HEK293 (cell line): ENCODE measurements at regions not wholly inside any gene's neighbourhood (a gene's known extent, or its start where the extent isn't known, plus 50 kb on each side); places are given as distances from the start of the nearest gene placed in this dataset.

Source experiments
- CTCF ChIA-PET: fragments of 350-600 bp; formaldehyde crosslinking; extraction: SDS; loops from one replicate; lab custom pipeline; 2021; ENCODE audit warnings: antibody characterized with exemption; lab: Yijun Ruan, JAX
- POLR2A ChIA-PET: fragments of 300-600 bp; formaldehyde crosslinking; extraction: SDS; loops from one replicate; lab custom pipeline; 2020; ENCODE audit warnings: antibody characterized with exemption, inconsistent platforms; lab: Yijun Ruan, JAX
- H3K27ac ChIP-seq: fragments of 200-500 bp; sonication (Bioruptor generic); 2 replicates; pipeline ENCODE4 v1.5.1; 2014; ENCODE audit warnings: low read depth, low read length, control low read depth, inconsistent platforms; ENCODE audit errors: extremely low read depth
- H3K36me3 ChIP-seq, 2 experiments: fragments of 200-500 bp in 1 of 2; sonication (Bioruptor generic) in 1 of 2; 1 replicate in 1 of 2; 2 replicates in 1 of 2; pipeline ENCODE4 v1.5.1; 2014 to 2017; ENCODE audit warnings: inconsistent platforms in 2 of 2, low read length in 2 of 2; ENCODE audit not compliant: control insufficient read depth in 2 of 2, insufficient read depth in 1 of 2
- H3K4me1 ChIP-seq: fragments of 200-500 bp; sonication (Bioruptor generic); 2 replicates; pipeline ENCODE4 v1.5.1; 2014; ENCODE audit warnings: mild to moderate bottlenecking, low read length, inconsistent platforms; ENCODE audit not compliant: control insufficient read depth, insufficient read depth
- H3K4me3 ChIP-seq: 2 replicates; pipeline ENCODE4 v1.5.1; 2011; ENCODE audit warnings: low read depth, mild to moderate bottlenecking, control low read depth, low read length, moderate library complexity
- H3K9me3 ChIP-seq: fragments of 200-500 bp; sonication (Bioruptor generic); 2 replicates; pipeline ENCODE4 v1.5.1; 2014; ENCODE audit warnings: low read depth, low read length, inconsistent platforms; ENCODE audit not compliant: control insufficient read depth, insufficient read depth
- FEZF1 ChIP-seq: fragments of 450-650 bp; formaldehyde crosslinking; IDR thresholded peaks from 2 replicates; pipeline ENCODE4 v1.5.1; 2016; ENCODE audit warnings: missing biosample characterization, missing genetic modification characterization
- HOXC10 ChIP-seq: sonication (generic); formaldehyde crosslinking; IDR thresholded peaks from 2 replicates; pipeline ENCODE4 v1.8.1; 2023; ENCODE audit warnings: mild to moderate bottlenecking, missing genetic modification reagents
- KLF1 ChIP-seq: fragments of 450-650 bp; formaldehyde crosslinking; IDR thresholded peaks from 2 replicates; pipeline ENCODE4 v1.5.1; 2016; ENCODE audit warnings: missing biosample characterization, missing genetic modification characterization
- KLF10 ChIP-seq: fragments of 450-650 bp; IDR thresholded peaks from 2 replicates; pipeline ENCODE4 v1.5.1; 2018; ENCODE audit warnings: missing biosample characterization, mild to moderate bottlenecking, missing genetic modification characterization
- REPIN1 ChIP-seq: fragments of 450-650 bp; formaldehyde crosslinking; IDR thresholded peaks from 2 replicates; pipeline ENCODE4 v1.5.1; 2017; ENCODE audit warnings: missing biosample characterization, missing genetic modification characterization, low read depth
- REST ChIP-seq: fragments of 450-650 bp; formaldehyde crosslinking; IDR thresholded peaks from 2 replicates; pipeline ENCODE4 v1.5.1; 2016; ENCODE audit warnings: missing biosample characterization, missing genetic modification characterization
- SCRT1 ChIP-seq: fragments of 450-650 bp; formaldehyde crosslinking; IDR thresholded peaks from 2 replicates; pipeline ENCODE4 v1.5.1; 2016; ENCODE audit warnings: missing biosample characterization, missing genetic modification characterization, borderline replicate concordance
- SCRT2 ChIP-seq: fragments of 450-650 bp; formaldehyde crosslinking; IDR thresholded peaks from 2 replicates; pipeline ENCODE4 v1.5.1; 2016; ENCODE audit warnings: missing biosample characterization, missing genetic modification characterization
- ZBTB21 ChIP-seq: fragments of 450-650 bp; formaldehyde crosslinking; IDR thresholded peaks from 2 replicates; pipeline ENCODE4 v1.5.1; 2017; ENCODE audit warnings: missing biosample characterization, missing genetic modification characterization
- ZFP37 ChIP-seq: fragments of 450-650 bp; formaldehyde crosslinking; IDR thresholded peaks from 2 replicates; pipeline ENCODE4 v1.5.1; 2016; ENCODE audit warnings: missing biosample characterization, missing genetic modification characterization
- ZFP69B ChIP-seq: fragments of 450-650 bp; formaldehyde crosslinking; IDR thresholded peaks from 2 replicates; pipeline ENCODE4 v1.5.1; 2016; ENCODE audit warnings: missing biosample characterization, missing genetic modification characterization
- ZNF184 ChIP-seq: fragments of 450-650 bp; IDR thresholded peaks from 2 replicates; pipeline ENCODE4 v1.5.1; 2018; ENCODE audit warnings: missing biosample characterization, mild to moderate bottlenecking, missing genetic modification characterization
- ZNF362 ChIP-seq: fragments of 450-650 bp; formaldehyde crosslinking; IDR thresholded peaks from 2 replicates; pipeline ENCODE4 v1.5.1; 2016; ENCODE audit warnings: missing biosample characterization, missing genetic modification characterization
- ZNF423 ChIP-seq: fragments of 450-650 bp; formaldehyde crosslinking; IDR thresholded peaks from 2 replicates; pipeline ENCODE4 v1.5.1; 2016; ENCODE audit warnings: missing biosample characterization, missing genetic modification characterization
- ZNF561 ChIP-seq: fragments of 450-650 bp; IDR thresholded peaks from 2 replicates; pipeline ENCODE4 v1.5.1; 2018; ENCODE audit warnings: missing biosample characterization, missing genetic modification characterization, borderline replicate concordance
- ZNF677 ChIP-seq: fragments of 450-650 bp; IDR thresholded peaks from 2 replicates; pipeline ENCODE4 v1.5.0; 2018; ENCODE audit warnings: missing biosample characterization, mild to moderate bottlenecking, missing genetic modification characterization, moderate library complexity
- ZNF785 ChIP-seq: fragments of 450-650 bp; formaldehyde crosslinking; IDR thresholded peaks from 2 replicates; pipeline ENCODE4 v1.5.1; 2016; ENCODE audit warnings: missing biosample characterization, missing genetic modification characterization
- ZNF837 ChIP-seq: fragments of 450-650 bp; formaldehyde crosslinking; IDR thresholded peaks from 2 replicates; pipeline ENCODE4 v1.5.1; 2016; ENCODE audit warnings: missing biosample characterization, missing genetic modification characterization
- ZSCAN23 ChIP-seq: fragments of 450-650 bp; formaldehyde crosslinking; IDR thresholded peaks from 2 replicates; pipeline ENCODE4 v1.5.1; 2016; ENCODE audit warnings: missing biosample characterization, missing genetic modification characterization
- ZSCAN5A ChIP-seq: fragments of 450-650 bp; formaldehyde crosslinking; IDR thresholded peaks from 2 replicates; pipeline ENCODE4 v1.5.1; 2016; ENCODE audit warnings: missing biosample characterization, missing genetic modification characterization

- no peak for TF ChIP-seq ZNF837 (tag by site-specific recombination)
These were observed 615.6 kb upstream of the DPPA4 start (continued) for GRCh38 chr3:109952924-109953323.

GRCh38 chr3:109963831-109964230 lies 626.5 kb upstream of the DPPA4 start:
- TF ChIP-seq KLF1 (tag by site-specific recombination) (no peak), SCRT1 (no peak), ZFP37 (tag by site-specific recombination) (no peak), ZNF423 (tag by site-specific recombination) (no peak), KLF10 (tag by site-specific recombination) (no peak), ZSCAN5A (no peak), FEZF1 (tag by site-specific recombination) (no peak), ZNF561 (no peak), ZNF362 (tag by site-specific recombination) (no peak), ZBTB21 (tag by site-specific recombination) (no peak), ZNF785 (tag by site-specific recombination) (no peak), ZNF677 (tag by site-specific recombination) (no peak), REPIN1 (tag by site-specific recombination) (no peak), ZSCAN23 (no peak), ZFP69B (no peak), ZNF184 (no peak), SCRT2 (no peak), REST (tag by site-specific recombination) (no peak)
- CTCF ChIA-PET: no interaction called here
- Histone ChIP-seq H3K4me1 (no peaks in the 10 kb centered on the region), H3K9me3 (no peaks in the 10 kb centered on the region), H3K27ac (no peak overlapping the region), H3K36me3 (no peaks in the 10 kb centered on the region), H3K4me3 (no peak overlapping the region)
- POLR2A ChIA-PET: no interaction called here

GRCh38 chr3:109973733-109974132 lies 636.4 kb upstream of the DPPA4 start:
- ChIA-PET POLR2A (no interaction called here), CTCF (no interaction called here)
- no peak overlapping the region for H3K27ac ChIP-seq
- no peaks in the 10 kb centered on the region for H3K36me3 ChIP-seq
- TF ChIP-seq REST (tag by site-specific recombination) (peak; percentile 62), HOXC10 (CRISPR knock-in tag) (no peak)
- H3K4me1 ChIP-seq: no peaks in the 10 kb centered on the region
- H3K9me3 ChIP-seq: no peaks in the 10 kb centered on the region
- H3K4me3 ChIP-seq: no peak overlapping the region
